ENCODE measurements at regions not wholly inside any gene's neighbourhood (a gene's known extent, or its start where the extent isn't known, plus 50 kb on each side); places are given as distances from the start of the nearest gene placed in this dataset.
A peak's percentile ranks its signal among the peaks of the same experiment; 100 is the strongest.

DNA sequence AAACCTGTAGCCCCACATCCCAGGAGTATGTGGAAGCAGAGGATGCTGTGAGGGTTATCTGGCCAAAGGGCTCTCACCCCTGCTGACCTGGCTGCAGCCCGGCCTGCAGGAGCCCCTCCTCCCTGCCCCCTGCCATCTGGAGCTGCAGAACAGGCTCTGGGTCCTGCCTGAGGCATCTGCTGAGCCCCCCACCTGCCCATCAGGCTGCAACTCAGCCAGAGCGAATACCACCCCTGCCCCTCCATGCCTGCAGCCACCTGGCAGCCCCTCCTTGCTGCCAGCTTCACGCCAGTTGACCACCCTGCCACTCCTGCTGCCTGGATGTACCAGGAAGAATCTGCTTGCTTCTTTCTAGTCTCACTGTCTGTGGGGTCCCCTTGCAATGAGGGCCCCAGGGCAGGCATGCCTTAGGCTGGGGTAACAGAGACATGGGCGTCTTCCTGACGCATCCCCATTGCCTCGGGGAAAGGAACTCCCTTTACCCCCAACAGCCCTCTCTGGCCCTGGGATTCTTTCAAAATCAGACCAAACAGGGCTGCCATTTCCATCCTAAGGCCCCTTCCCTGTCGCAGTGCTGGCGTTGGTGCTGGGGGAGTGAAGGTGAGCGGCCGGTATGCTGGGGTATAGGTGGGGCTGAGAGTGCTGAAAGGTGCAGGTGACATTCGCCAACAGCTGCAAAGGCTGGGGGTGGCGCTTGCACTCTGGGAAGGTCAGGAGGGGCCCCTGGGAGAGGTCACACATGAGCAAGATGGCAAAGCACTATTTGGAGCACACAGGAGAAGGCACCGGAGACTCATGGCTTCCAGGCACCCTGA, 1334.6 kb downstream of the TBC1D22A start:
- DNase-seq: no peak

DNA sequence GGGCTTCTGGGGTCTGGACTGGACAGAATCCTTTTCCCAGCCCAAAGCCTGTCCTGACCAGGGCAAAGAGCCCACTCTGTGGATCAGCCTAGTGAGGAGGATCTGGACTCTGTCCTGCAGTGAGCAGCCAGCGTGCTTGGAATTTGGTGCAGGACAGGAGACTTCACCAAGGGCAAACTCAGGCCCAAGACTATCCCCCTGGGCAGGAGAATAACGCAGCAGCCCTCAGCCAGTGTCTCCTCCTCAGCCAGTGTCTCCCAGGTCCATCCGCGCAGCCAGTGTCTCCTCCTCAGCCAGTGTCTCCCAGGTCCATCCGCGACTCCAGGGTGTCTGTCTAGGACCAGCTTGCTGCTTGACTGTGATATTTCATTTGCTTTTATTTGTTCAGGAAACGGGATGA, 1334.0 kb downstream of the TBC1D22A start:
- DNase-seq: no peak

- DNase-seq: no peak
Observed at GRCh38 chr22:48093981-48094380, 1331.5 kb downstream of the TBC1D22A start.

GRCh38 chr22:48092866-48093265, 1330.4 kb downstream of the TBC1D22A start:
- no peak for DNase-seq

DNA sequence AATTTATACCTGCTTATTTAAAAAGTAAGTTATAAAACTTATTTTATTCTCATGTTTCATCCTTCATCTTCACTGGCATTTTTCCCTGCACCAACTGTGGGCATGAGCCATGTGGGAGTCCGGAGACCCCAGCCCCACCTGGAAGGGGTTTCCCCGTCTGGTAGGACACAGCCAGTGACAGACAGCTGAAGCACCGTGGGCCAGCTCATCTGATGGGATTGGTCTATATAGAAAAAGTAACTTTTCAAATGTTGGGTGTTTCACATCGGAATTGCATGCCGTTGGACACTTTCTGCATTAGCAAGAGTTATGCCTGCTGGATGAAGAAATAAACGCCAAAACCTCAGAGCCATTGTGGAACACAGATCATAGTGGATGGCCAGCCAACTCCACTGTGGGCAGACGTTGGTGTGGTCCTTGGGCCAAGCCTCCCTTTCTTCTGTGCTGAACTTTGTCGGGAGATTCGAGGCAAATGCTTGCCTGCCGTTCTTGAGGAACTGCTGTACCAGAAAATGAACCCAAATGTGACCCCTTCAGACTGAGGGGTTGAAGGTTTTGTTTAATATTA, 1329.3 kb downstream of the TBC1D22A start:
- DNase-seq: no peak

GRCh38 chr22:48091060-48091650, 1328.7 kb downstream of the TBC1D22A start:
- DNase-seq: no peak

- DNase-seq: no peak
Observed at GRCh38 chr22:48090332-48090672, 1327.9 kb downstream of the TBC1D22A start.

DNA sequence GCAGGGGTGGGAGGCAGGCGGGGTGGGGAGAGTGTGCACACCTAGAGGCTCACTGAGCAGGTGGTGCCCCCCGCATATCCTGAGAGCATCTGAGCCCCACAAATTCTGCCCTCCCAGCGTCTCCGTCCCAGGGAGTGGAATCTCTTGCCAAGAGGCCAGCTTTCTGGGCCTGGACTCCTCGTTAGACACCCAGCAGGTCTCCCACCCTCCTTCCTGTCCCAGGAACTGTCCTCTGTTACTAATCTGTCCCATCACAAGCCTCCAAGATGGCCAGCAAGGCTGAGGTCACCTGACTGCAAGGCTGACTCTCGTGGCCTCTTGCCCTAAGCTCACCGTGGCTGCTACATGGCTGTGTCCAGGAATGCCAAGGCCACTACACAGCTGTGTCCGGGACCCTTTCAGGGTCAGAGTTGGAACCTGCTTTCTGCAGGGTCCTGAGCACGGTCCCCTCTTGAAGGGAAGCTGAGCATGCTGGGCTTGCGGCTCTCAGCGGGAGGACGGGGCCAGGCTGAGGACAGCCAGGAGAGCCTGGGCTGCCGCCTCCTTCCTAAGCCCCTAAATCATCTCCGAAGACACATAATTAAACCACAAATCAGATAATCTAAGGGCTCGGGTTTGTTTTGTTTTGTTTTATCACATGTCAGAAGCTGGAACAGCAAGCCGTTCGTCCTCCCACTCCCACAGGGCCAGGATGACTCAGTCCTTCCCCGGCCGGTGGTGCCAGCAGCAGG, 1327.3 kb downstream of the TBC1D22A start:
- DNase-seq: peak; percentile 71

DNA sequence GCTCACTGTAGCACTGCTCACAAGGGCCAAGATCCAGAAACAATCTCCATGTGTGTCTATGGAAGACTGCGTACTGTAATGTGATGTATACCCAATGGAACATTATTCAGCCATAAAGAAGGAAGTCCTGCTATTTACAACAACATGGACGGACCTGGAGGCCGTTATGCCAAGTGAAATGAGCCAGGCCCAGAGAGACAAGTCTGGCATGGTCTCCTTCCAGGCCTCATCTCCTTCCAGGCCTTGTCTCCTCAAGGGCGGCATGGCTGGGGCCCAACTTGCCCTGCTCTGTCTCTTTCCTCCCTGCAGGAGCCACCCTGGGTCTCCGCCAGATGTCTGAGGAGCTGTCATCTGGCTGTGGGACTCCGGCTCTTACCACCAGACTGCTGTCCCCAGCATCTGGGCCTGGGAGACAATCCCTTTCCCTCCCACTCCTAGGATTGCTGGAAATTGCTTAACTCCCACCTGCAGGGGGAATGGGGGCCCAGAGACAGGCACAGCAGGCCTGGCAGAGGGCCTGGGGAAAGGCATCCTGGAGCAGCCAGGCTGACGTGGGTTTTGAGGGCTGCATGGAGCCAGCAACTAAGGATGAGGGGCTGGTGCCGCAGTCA, 1326.6 kb downstream of the TBC1D22A start:
- no peak for DNase-seq

DNA sequence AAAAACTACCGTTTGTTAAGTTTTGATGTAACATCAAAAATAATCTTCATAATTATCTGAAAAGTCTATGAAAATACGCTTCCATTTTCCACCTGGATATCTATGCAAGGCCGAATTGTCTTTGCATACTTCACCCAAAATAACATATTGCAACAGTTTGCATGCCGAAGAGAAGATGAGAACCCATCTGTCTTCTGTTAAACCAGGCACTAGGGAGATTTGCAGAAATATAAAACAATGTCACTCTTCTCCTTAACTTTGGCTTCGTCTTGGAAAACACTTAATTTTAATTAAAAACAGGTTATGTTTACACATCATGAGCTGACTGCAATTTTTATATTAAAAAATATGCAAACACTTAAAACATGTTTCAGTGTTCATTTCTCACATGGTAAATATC, 1325.8 kb downstream of the TBC1D22A start:
- DNase-seq: no peak

DNA sequence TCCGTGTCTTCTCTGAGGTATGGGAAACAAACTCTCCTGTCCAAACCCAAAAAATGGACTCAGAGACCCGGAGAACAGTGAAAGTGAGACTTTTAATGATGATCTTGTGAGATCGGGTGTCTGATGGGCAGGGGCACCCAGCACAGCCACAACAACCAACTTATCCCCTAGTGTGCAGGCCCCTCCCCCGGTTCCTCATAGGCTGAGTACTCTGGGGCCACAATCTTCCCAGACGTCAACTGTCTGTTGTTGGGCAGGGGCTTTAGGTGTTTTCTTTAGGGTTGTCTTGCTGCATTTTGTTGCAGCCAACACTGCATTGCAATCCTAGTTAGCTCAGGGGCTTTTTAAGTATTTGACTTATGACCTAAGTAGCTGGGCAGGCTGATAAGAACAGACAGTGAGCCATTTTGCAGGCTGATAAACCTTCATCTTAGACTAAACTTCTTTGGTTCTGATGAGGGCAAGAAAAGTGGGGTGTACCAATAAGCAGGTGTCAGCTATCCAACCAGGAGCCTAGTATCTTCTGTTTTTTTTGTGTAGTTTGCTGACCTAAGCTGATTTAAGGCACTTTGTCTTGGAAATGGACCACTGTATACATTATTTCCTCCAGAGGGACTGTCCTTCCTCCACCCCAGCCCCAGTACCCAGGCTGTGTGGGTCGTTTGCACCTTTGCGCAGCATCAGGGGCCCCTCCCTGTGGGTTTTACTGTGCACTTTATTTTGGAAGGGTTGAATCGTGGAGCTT, 1323.6 kb downstream of the TBC1D22A start:
- no peak for DNase-seq

- DNase-seq: no peak
Observed at GRCh38 chr22:48084729-48085050, 1322.2 kb downstream of the TBC1D22A start.

DNA sequence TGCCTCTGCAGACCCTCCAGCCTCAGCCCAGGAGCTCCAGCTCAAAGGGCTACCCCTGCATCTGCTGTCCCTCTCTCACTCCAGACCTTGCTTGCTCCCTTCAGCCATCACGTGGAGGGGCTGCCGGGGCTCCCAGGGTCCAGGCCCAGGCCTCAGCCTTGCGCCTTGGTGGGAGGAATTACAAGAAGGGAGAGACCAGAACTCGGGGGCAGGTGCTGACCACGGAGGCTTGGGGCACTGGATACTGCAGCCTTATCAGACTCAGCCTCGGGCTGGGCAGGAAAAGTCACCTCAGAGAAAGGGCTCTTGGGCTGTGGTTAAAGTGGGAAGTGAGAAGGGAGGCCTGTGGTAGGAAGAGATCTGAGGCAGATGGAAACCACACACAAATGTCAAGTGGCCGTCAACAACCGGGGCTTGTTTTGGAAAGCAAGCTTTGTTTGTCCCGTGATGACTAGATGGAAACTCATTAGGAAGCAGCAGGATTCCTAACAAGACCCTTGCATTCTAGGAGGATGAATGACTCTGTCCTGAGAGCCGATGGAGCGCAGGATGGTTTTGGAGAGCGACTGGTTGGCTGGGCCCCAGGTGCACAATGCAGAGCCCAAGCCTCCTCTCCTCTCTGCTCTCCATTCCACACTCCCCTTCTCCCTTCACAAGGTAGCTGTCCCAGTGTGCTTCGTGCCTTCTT, 1321.7 kb downstream of the TBC1D22A start:
- peak; percentile 66 for DNase-seq

DNA sequence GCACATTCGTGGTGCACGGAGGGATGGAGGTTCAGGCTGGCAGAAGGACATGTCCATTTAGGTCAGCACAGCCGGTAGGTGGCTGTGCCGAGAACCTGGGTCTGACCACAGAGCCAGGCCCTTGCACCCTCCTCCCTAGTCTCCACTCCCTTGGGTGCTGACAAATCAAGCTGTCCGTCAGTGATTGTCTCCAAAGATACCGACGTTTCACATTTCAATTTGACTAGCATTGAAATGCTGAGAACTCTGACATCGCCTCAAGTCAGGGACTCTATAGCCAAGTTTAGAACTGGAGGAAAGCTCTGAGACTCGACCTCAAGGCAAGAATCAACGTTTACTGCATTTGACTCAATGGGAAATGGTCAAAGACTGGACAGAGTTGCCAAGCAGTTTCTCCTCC, 1321.1 kb downstream of the TBC1D22A start:
- no peak for DNase-seq

DNA sequence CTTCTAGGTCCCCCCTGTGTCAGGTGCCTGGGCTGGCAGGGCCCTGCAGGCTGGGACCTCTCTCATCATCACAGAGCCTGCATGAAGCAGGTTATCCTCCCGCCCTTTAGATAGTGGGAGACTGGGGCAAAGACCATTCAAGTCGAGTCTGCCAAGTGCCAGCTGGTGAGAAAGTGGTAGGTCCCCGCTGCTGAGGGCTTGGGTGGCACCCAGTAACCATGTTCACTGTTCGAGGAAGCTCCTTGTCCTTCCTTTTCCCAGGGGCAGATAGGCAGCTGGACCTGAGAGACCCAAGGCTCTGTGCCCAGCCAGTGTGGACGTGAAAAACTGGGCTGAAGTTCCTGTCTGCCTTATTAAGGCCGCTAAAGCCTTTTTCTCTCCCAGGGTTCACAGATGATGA, 1319.8 kb downstream of the TBC1D22A start:
- DNase-seq: no peak

- DNase-seq: no peak
Observed at GRCh38 chr22:48081281-48081680, 1318.8 kb downstream of the TBC1D22A start.

DNA sequence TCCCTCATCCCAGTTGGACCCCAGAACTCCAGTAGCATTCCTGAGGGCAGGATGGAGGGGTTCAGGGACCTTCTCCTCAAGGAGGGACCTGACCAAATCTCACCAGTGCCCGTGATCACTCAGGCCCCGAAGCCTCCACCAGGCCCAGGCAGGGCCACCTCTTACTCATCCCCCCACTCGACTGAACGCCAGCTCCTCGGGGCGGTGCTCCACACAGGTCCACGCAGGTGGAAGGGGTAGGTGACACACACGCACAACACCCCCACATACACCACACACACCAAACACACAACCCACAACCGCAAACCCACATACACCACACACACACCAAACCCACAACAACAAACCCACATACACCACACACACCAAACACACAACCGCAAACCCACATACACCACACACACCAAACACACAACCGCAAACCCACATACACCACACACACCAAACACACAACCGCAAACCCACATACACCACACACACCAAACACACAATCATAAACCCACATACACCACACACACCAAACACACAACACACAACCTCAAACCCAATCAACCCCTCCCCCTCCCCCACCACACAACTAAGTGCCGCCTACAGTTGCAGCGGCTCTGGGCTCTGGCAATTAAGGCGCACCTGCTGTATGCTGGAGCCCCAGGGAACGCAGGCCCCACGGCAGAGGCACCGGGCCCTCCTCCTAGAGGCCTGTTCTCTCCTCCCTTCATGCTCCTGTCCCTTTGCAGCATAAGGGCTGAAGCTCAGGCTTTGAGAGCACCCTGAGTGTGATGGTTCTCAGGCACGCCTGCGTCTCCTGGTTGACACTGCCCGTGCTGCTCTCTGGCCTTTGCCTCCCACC, 1318.1 kb downstream of the TBC1D22A start:
- no peak for DNase-seq

GRCh38 chr22:48079505-48080290, 1317.2 kb downstream of the TBC1D22A start:
- no peak for DNase-seq

- DNase-seq: no peak
Observed at GRCh38 chr22:48078825-48079224, 1316.4 kb downstream of the TBC1D22A start.

DNA sequence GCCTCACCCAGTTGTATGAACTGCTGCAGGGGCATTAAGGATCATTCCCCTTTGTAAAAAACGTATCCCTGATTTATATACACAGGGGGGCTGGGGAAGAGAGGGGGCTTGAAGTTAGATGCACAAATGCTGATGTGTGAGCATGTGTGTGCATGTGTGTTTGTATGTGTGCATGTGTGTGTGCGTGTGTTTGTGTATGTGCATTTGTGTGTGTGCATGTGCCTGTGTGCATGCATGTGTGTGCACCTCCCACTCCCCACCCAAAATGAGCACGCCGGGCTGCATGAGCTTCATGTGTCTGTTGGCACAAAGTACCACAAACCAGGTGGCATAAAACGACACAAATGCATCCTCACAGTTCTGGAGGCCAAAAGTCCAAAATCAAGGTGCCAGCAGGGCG, 1315.2 kb downstream of the TBC1D22A start:
- DNase-seq: no peak

Data from hematopoietic multipotent progenitor cell treated with erythropoietin and hydrocortisone succinate and interleukin-3 and kit ligand, for 4 days (in vitro differentiated cells).